SK-N-MC (cell line): ENCODE measurements at regions not wholly inside any gene's neighbourhood (a gene's known extent, or its start where the extent isn't known, plus 50 kb on each side); places are given as distances from the start of the nearest gene placed in this dataset.

Source experiments
- DNase-seq: peaks from one replicate; pipeline ENCODE4 v3.0.0-alpha.2; 2011; ENCODE audit warnings: low read depth, low spot score
- H3K27ac ChIP-seq: fragments of 200-600 bp; sonication (generic); 2 replicates; pipeline ENCODE4 v1.5.1; 2016; ENCODE audit warnings: mixed run types
- H3K36me3 ChIP-seq: fragments of 200-600 bp; sonication (generic); 2 replicates; pipeline ENCODE4 v1.6.1; 2017; ENCODE audit warnings: antibody characterized with exemption, low read length, mixed read lengths; ENCODE audit not compliant: insufficient read depth
- H3K4me3 ChIP-seq: fragments of 200-600 bp; sonication (generic); 2 replicates; pipeline ENCODE4 v1.5.1; 2016
- H3K9ac ChIP-seq: fragments of 200-600 bp; sonication (generic); 2 replicates; pipeline ENCODE4 v1.8.0; 2017; ENCODE audit warnings: mixed run types, mixed read lengths; ENCODE audit not compliant: insufficient read length
- H3K9me3 ChIP-seq: fragments of 200-600 bp; sonication (generic); 2 replicates; pipeline ENCODE4 v1.6.1; 2017; ENCODE audit warnings: low read depth, mild to moderate bottlenecking, antibody characterized with exemption, low read length, moderate library complexity, mixed read lengths
- EZH2 ChIP-seq: fragments of 200-600 bp; sonication (generic); IDR thresholded peaks from one replicate; pipeline ENCODE4 v1.6.1; 2017; ENCODE audit warnings: antibody characterized with exemption
- FOXP2 ChIP-seq: optimal IDR thresholded peaks from 2 replicates; pipeline ENCODE3; 2011; ENCODE audit warnings: mild to moderate bottlenecking, moderate library complexity; ENCODE audit not compliant: insufficient read depth; ENCODE audit errors: extremely low read length, control extremely low read depth
- POLR2AphosphoS5 ChIP-seq: IDR thresholded peaks from 2 replicates; pipeline ENCODE4 v1.6.1; 2012; ENCODE audit warnings: mild to moderate bottlenecking, low read depth, low read length, borderline replicate concordance

- no peak overlapping the region for H3K27ac ChIP-seq
- DNase-seq: no peak
- no peak overlapping the region for H3K4me3 ChIP-seq
- no peak overlapping the region for H3K9ac ChIP-seq
- TF ChIP-seq POLR2AphosphoS5 (no peak), FOXP2 (no peak), EZH2 (no peak)
- no peaks in the 10 kb centered on the region for H3K36me3 ChIP-seq
- no peaks in the 10 kb centered on the region for H3K9me3 ChIP-seq
Observed at GRCh38 chr18:39441648-39442047, 1876.0 kb upstream of the CELF4 start.

DNA sequence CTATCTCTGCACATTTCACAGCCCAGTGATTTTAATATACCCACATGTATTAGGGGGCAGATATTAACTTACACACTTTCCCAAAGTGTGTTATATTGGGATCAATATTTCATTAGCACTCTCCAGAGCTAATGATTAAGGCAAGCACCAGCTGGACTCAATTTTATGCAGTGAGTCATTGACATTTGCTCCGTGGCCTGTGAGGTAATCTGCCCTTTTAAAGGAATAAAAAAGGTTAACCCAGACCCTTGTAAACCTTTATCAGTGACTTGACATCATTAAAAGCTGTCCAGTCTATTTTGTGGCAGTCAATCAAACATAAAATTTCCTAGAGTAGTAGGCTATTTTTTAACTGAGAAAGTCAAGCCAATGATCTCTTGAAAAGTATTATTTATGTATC lies 1870.4 kb upstream of the CELF4 start:
- TF ChIP-seq EZH2: no peak
- TF ChIP-seq FOXP2: no peak
- no peak for TF ChIP-seq POLR2AphosphoS5
- Histone ChIP-seq H3K9me3 (no peaks in the 10 kb centered on the region), H3K9ac (no peak overlapping the region), H3K27ac (no peak overlapping the region), H3K36me3 (no peaks in the 10 kb centered on the region), H3K4me3 (no peak overlapping the region)
- DNase-seq: no peak

DNA sequence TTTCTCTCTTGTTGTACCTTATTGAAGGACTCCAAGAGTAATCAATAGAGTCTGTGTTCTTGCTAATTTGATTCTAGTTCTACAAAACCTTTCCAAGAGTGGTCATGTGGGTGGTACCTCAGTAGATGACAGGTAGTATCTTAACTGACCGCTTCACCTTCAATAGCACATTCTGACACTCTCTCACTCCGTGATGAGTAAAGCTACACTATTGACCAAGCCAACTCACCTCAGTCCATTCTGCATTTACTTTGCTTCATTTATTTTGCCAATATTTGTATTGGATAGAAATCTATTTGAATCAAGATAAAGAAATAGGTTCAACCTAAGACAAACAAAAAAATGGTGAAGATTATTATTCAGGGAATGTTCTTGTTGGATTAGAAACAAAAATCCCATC lies 1869.6 kb upstream of the CELF4 start:
- no peak for TF ChIP-seq FOXP2
- no peak for TF ChIP-seq EZH2
- TF ChIP-seq POLR2AphosphoS5: no peak
- no peak overlapping the region for H3K27ac ChIP-seq
- H3K4me3 ChIP-seq: no peak overlapping the region
- DNase-seq: no peak
- H3K9ac ChIP-seq: no peak overlapping the region
- no peaks in the 10 kb centered on the region for H3K36me3 ChIP-seq
- no peaks in the 10 kb centered on the region for H3K9me3 ChIP-seq

DNA sequence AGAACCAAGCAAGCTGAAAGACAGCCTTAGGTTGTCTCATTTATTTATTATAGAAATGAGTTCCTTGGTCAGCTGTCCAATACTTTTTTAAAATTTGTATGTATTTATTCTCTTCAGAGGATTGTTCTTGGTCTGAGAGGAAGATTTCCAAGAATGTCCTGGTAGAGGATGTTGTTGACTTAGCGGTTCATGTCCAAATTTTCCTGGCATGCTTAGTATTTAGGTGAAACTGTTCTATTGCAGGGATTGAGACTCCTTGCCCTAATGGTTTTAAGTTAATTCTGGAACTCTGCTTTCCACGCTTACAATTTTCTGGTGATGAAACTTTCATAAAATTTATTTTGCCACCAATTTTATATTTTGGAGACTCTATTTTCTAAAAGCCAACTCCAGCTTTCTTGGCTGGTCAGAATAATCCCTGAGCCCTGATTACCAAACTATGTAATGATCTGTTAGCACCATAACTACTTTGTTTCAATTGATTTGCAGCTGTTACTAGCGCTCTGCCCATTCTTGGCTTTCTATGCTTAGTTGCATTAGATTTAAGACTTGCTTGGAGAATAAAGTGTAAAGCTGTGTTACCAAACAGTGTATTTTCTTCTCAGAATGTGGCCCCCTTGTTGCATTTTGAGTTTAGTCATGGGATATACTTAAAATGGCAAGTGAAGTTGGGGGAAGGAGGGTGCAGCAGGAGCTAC lies 1868.8 kb upstream of the CELF4 start:
- Histone ChIP-seq H3K9ac (no peak overlapping the region), H3K9me3 (no peaks in the 10 kb centered on the region), H3K27ac (no peak overlapping the region), H3K36me3 (no peaks in the 10 kb centered on the region), H3K4me3 (no peak overlapping the region)
- no peak for DNase-seq
- TF ChIP-seq POLR2AphosphoS5: no peak
- TF ChIP-seq EZH2: no peak
- no peak for TF ChIP-seq FOXP2

DNA sequence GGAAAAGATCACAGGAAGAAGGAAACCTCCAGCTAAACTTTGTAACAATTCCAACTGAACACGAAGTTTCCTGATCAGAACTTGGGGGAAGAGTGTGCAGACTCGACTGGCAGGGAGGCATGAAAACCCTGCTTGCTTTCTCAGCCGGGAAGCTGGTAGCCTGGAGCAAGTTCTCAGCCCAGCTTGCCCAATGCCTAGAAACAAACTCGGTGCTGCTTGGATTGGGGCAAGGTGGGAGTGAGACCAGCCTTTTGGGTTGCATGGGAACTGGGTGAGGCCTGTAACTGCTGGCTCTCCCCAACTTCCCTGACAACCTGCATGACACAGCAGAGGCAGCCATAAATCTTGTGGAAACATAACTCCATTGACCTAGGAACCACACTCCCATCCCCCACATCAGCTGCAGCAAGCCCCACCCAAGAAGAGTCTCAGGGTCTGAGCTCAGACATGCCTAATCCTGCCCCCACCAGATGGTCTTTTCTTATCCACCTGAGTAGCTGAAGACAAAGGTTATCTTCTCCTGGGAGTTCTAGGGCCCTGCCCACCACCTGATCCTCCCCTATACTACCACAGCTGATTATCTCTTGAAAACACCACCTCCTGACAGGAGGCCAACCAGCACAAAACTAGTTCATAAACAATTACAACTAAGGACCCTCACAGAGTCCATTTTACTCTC lies 1859.7 kb upstream of the CELF4 start:
- Histone ChIP-seq H3K9ac (no peak overlapping the region), H3K27ac (no peak overlapping the region), H3K9me3 (no peaks in the 10 kb centered on the region), H3K4me3 (no peak overlapping the region), H3K36me3 (no peaks in the 10 kb centered on the region)
- TF ChIP-seq FOXP2 (no peak), EZH2 (no peak), POLR2AphosphoS5 (no peak)
- no peak for DNase-seq

DNA sequence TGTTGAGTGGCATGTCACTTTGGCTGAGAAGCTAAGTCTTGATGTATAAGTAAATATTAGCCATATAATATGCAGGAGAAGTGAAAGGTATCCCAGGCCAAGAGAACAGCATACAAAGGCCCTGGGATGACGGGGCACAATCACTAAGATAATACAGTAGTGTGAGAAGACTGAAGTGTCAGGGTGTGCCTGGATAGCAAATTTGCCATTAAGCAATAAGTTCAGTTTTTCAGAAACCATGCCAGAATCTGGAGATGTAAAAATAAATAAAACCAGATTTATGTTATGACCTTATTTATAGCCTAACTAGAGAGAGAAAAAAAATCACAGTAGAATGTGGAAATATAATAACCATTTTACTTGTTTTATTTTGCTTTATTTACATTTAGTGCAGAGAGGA lies 1858.7 kb upstream of the CELF4 start:
- DNase-seq: no peak

GRCh38 chr18:39421276-39421675 lies 1855.7 kb upstream of the CELF4 start:
- TF ChIP-seq FOXP2 (no peak), EZH2 (no peak), POLR2AphosphoS5 (no peak)
- peak; percentile 35 for DNase-seq
- H3K9me3 ChIP-seq: no peaks in the 10 kb centered on the region
- no peak overlapping the region for H3K9ac ChIP-seq
- no peak overlapping the region; the same call in 1 of the 2 replicates for H3K27ac ChIP-seq
- H3K4me3 ChIP-seq: no peak overlapping the region
- no peaks in the 10 kb centered on the region for H3K36me3 ChIP-seq

More for the DNA sequence above, 1858.7 kb upstream of the CELF4 start:
- Histone ChIP-seq H3K27ac (no peak overlapping the region), H3K9me3 (no peaks in the 10 kb centered on the region), H3K36me3 (no peaks in the 10 kb centered on the region), H3K4me3 (no peak overlapping the region), H3K9ac (no peak overlapping the region)
- TF ChIP-seq FOXP2 (no peak), POLR2AphosphoS5 (no peak), EZH2 (no peak)

- no peak for DNase-seq
- Histone ChIP-seq H3K4me3 (no peak overlapping the region), H3K27ac (no peak overlapping the region), H3K9me3 (no peaks in the 10 kb centered on the region), H3K36me3 (no peaks in the 10 kb centered on the region), H3K9ac (no peak overlapping the region)
- no peak for TF ChIP-seq FOXP2
- TF ChIP-seq EZH2: no peak
- TF ChIP-seq POLR2AphosphoS5: no peak
Observed at GRCh38 chr18:39419315-39419714, 1853.7 kb upstream of the CELF4 start.

GRCh38 chr18:39415471-39415870 lies 1849.9 kb upstream of the CELF4 start:
- H3K9me3 ChIP-seq: no peaks in the 10 kb centered on the region
- DNase-seq: no peak
- H3K4me3 ChIP-seq: no peak overlapping the region
- no peak overlapping the region for H3K27ac ChIP-seq
- no peak overlapping the region for H3K9ac ChIP-seq
- TF ChIP-seq POLR2AphosphoS5 (no peak), EZH2 (no peak), FOXP2 (no peak)
- no peaks in the 10 kb centered on the region for H3K36me3 ChIP-seq
